ENCODE measurements at regions not wholly inside any gene's neighbourhood (a gene's known extent, or its start where the extent isn't known, plus 50 kb on each side); places are given as distances from the start of the nearest gene placed in this dataset.

DNA sequence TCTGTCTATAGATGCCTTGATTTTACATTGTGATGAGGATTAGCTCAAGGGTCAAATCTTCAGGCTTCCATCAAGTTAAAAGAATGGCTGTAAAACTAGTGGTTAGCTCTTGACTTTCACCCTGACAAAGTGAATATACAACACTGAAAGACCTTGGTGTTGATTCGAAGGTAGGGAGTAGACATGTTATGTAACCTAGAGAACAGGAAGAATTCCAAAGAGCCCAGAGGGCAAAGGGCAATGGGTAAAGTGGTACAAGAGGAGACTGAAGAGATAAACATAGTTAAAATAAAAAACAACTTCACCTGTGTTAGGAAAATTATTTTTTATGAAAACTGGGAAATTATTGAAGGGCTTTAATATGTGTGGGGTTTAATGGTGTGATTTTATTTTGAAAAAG is 833.2 kb upstream of the KLHL1 start:
- WGBS (ENCODE audit: insufficient coverage): no CpG with 5 or more reads among the region's 1 CpG
- no peaks in the 10 kb centered on the region for H3K4me1 ChIP-seq (ENCODE audit: control extremely low read depth in 1 of 4, control insufficient read depth in 4 of 4, insufficient read depth in 4 of 4, low read length in 3 of 4)
- H3K27ac ChIP-seq (ENCODE audit: insufficient read depth in 1 of 2, low read depth in 1 of 2, low read length in 2 of 2, poor library complexity in 1 of 2, severe bottlenecking in 2 of 2): no peak overlapping the region
- no peaks in the 10 kb centered on the region for H3K9me3 ChIP-seq (ENCODE audit: control extremely low read depth in 1 of 5, control insufficient read depth in 4 of 5, insufficient read depth in 2 of 5, low read depth in 1 of 5, low read length in 4 of 5)
- ChIA-PET CTCF (no interaction called here), POLR2A (no interaction called here)
- H3K36me3 ChIP-seq (ENCODE audit: control insufficient read depth in 4 of 4, insufficient read depth in 4 of 4, low read length in 3 of 4): no peaks in the 10 kb centered on the region
- no peak for DNase-seq
- no peaks in the 10 kb centered on the region for H3K27me3 ChIP-seq (replicated peaks in 2 of 5; ENCODE audit: control insufficient read depth in 4 of 5, insufficient read depth in 5 of 5, low read length in 4 of 5)
- no peak overlapping the region for H3K4me3 ChIP-seq (ENCODE audit: control insufficient read depth in 1 of 7, extremely low read depth in 1 of 7, insufficient read depth in 4 of 7, low read depth in 2 of 7, low read length in 6 of 7)

GRCh38 chr13:70938462-70938861 is 830.2 kb upstream of the KLHL1 start:
- POLR2A ChIA-PET: no interaction called here
- CTCF ChIA-PET: no interaction called here

DNA sequence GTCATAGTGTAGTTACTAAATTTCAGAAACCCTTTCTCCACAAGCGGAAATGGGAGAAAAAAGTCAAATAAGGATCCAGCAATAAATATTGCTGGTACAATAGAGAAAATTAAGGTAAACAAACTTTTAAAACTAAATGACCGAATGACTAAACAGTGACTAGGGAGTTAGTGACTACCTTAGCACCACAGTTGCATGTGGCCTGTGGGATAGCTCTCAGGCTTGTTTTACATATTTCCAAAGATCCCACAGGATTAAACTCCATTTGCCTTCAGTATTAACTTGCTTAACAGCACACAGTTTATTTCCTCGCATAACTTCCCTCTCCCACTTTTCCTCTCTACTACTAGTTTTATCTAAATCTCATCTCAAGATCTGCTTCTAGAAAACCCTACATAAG is 824.3 kb upstream of the KLHL1 start:
- H3K27ac ChIP-seq (ENCODE audit: insufficient read depth in 1 of 2, low read depth in 1 of 2, low read length in 2 of 2, poor library complexity in 1 of 2, severe bottlenecking in 2 of 2): no peak overlapping the region
- no CpG with 5 or more reads among the region's 3 CpGs for WGBS (ENCODE audit: insufficient coverage)
- H3K36me3 ChIP-seq (ENCODE audit: control insufficient read depth in 4 of 4, insufficient read depth in 4 of 4, low read length in 3 of 4): no peaks in the 10 kb centered on the region
- CTCF ChIA-PET: no interaction called here
- H3K9me3 ChIP-seq (ENCODE audit: control extremely low read depth in 1 of 5, control insufficient read depth in 4 of 5, insufficient read depth in 2 of 5, low read depth in 1 of 5, low read length in 4 of 5): no peaks in the 10 kb centered on the region
- no peaks in the 10 kb centered on the region for H3K27me3 ChIP-seq (replicated peaks in 2 of 5; ENCODE audit: control insufficient read depth in 4 of 5, insufficient read depth in 5 of 5, low read length in 4 of 5)
- no peak for DNase-seq
- POLR2A ChIA-PET: no interaction called here
- H3K4me1 ChIP-seq (ENCODE audit: control extremely low read depth in 1 of 4, control insufficient read depth in 4 of 4, insufficient read depth in 4 of 4, low read length in 3 of 4): no peaks in the 10 kb centered on the region
- H3K4me3 ChIP-seq (ENCODE audit: control insufficient read depth in 1 of 7, extremely low read depth in 1 of 7, insufficient read depth in 4 of 7, low read depth in 2 of 7, low read length in 6 of 7): no peak overlapping the region

More at GRCh38 chr13:70938462-70938861, 830.2 kb upstream of the KLHL1 start:
- no peaks in the 10 kb centered on the region for H3K9me3 ChIP-seq (ENCODE audit: control extremely low read depth in 1 of 5, control insufficient read depth in 4 of 5, insufficient read depth in 2 of 5, low read depth in 1 of 5, low read length in 4 of 5)
- no peak for DNase-seq
- WGBS (ENCODE audit: insufficient coverage): no CpG with 5 or more reads among the region's 1 CpG
- H3K4me1 ChIP-seq (ENCODE audit: control extremely low read depth in 1 of 4, control insufficient read depth in 4 of 4, insufficient read depth in 4 of 4, low read length in 3 of 4): no peaks in the 10 kb centered on the region
- H3K27me3 ChIP-seq (replicated peaks in 2 of 5; ENCODE audit: control insufficient read depth in 4 of 5, insufficient read depth in 5 of 5, low read length in 4 of 5): no peaks in the 10 kb centered on the region
- no peaks in the 10 kb centered on the region for H3K36me3 ChIP-seq (ENCODE audit: control insufficient read depth in 4 of 4, insufficient read depth in 4 of 4, low read length in 3 of 4)
- H3K4me3 ChIP-seq (ENCODE audit: control insufficient read depth in 1 of 7, extremely low read depth in 1 of 7, insufficient read depth in 4 of 7, low read depth in 2 of 7, low read length in 6 of 7): no peak overlapping the region
- no peak overlapping the region for H3K27ac ChIP-seq (ENCODE audit: insufficient read depth in 1 of 2, low read depth in 1 of 2, low read length in 2 of 2, poor library complexity in 1 of 2, severe bottlenecking in 2 of 2)

GRCh38 chr13:70923863-70924752 is 815.9 kb upstream of the KLHL1 start:
- Histone ChIP-seq H3K4me1 (ENCODE audit: control extremely low read depth in 1 of 4, control insufficient read depth in 4 of 4, insufficient read depth in 4 of 4, low read length in 3 of 4) (no peaks in the 10 kb centered on the region), H3K9me3 (ENCODE audit: control extremely low read depth in 1 of 5, control insufficient read depth in 4 of 5, insufficient read depth in 2 of 5, low read depth in 1 of 5, low read length in 4 of 5) (no peaks in the 10 kb centered on the region), H3K27me3 (replicated peaks in 2 of 5; ENCODE audit: control insufficient read depth in 4 of 5, insufficient read depth in 5 of 5, low read length in 4 of 5) (no peaks in the 10 kb centered on the region), H3K36me3 (ENCODE audit: control insufficient read depth in 4 of 4, insufficient read depth in 4 of 4, low read length in 3 of 4) (no peaks in the 10 kb centered on the region), H3K27ac (ENCODE audit: insufficient read depth in 1 of 2, low read depth in 1 of 2, low read length in 2 of 2, poor library complexity in 1 of 2, severe bottlenecking in 2 of 2) (no peak overlapping the region), H3K4me3 (ENCODE audit: control insufficient read depth in 1 of 7, extremely low read depth in 1 of 7, insufficient read depth in 4 of 7, low read depth in 2 of 7, low read length in 6 of 7) (no peak overlapping the region)
- 97% methylated on average over 31 of the region's 38 CpGs for WGBS (ENCODE audit: insufficient coverage)
- ChIA-PET POLR2A (no interaction called here), CTCF (no interaction called here)
- no peak for DNase-seq

- Histone ChIP-seq H3K4me3 (ENCODE audit: control insufficient read depth in 1 of 7, extremely low read depth in 1 of 7, insufficient read depth in 4 of 7, low read depth in 2 of 7, low read length in 6 of 7) (no peak overlapping the region), H3K4me1 (ENCODE audit: control extremely low read depth in 1 of 4, control insufficient read depth in 4 of 4, insufficient read depth in 4 of 4, low read length in 3 of 4) (no peaks in the 10 kb centered on the region), H3K36me3 (ENCODE audit: control insufficient read depth in 4 of 4, insufficient read depth in 4 of 4, low read length in 3 of 4) (no peaks in the 10 kb centered on the region), H3K9me3 (ENCODE audit: control extremely low read depth in 1 of 5, control insufficient read depth in 4 of 5, insufficient read depth in 2 of 5, low read depth in 1 of 5, low read length in 4 of 5) (no peaks in the 10 kb centered on the region), H3K27me3 (replicated peaks in 2 of 5; ENCODE audit: control insufficient read depth in 4 of 5, insufficient read depth in 5 of 5, low read length in 4 of 5) (no peaks in the 10 kb centered on the region), H3K27ac (ENCODE audit: insufficient read depth in 1 of 2, low read depth in 1 of 2, low read length in 2 of 2, poor library complexity in 1 of 2, severe bottlenecking in 2 of 2) (no peak overlapping the region)
- ChIA-PET POLR2A (no interaction called here), CTCF (no interaction called here)
- no peak for DNase-seq
- WGBS (ENCODE audit: insufficient coverage): no CpG with 5 or more reads among the region's 1 CpG
Observed at GRCh38 chr13:70911286-70911685, 803.0 kb upstream of the KLHL1 start.

DNA sequence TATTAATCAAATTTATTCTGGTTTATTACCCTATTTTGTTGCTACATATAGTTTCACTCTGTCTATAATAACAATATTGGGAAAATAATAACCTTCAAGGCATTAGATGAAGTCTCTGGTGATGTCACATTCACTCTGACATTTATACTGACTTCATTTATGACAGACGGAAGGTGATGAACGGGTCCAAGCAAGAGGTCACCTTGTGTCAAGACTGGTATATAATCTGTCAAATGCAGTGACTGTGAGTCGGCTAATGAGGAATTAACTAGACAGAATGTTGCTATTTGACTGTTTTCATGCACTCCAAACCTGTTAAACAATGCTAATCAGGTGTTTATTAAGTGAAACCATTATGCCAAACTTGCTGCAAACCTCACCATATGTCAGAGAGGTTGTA is 800.5 kb upstream of the KLHL1 start:
- Histone ChIP-seq H3K9me3 (ENCODE audit: control extremely low read depth in 1 of 5, control insufficient read depth in 4 of 5, insufficient read depth in 2 of 5, low read depth in 1 of 5, low read length in 4 of 5) (no peaks in the 10 kb centered on the region), H3K36me3 (ENCODE audit: control insufficient read depth in 4 of 4, insufficient read depth in 4 of 4, low read length in 3 of 4) (no peaks in the 10 kb centered on the region), H3K4me1 (ENCODE audit: control extremely low read depth in 1 of 4, control insufficient read depth in 4 of 4, insufficient read depth in 4 of 4, low read length in 3 of 4) (peaks cover 0 to 4% (median 2%) of the 10 kb centered on the region in 4 experiments), H3K27me3 (replicated peaks in 2 of 5; ENCODE audit: control insufficient read depth in 4 of 5, insufficient read depth in 5 of 5, low read length in 4 of 5) (no peaks in the 10 kb centered on the region), H3K27ac (ENCODE audit: insufficient read depth in 1 of 2, low read depth in 1 of 2, low read length in 2 of 2, poor library complexity in 1 of 2, severe bottlenecking in 2 of 2) (no peak overlapping the region), H3K4me3 (ENCODE audit: control insufficient read depth in 1 of 7, extremely low read depth in 1 of 7, insufficient read depth in 4 of 7, low read depth in 2 of 7, low read length in 6 of 7) (no peak overlapping the region)
- ChIA-PET CTCF (no interaction called here), POLR2A (no interaction called here)
- WGBS (ENCODE audit: insufficient coverage): 96% methylated on average over 3 of the region's 3 CpGs
- DNase-seq: no peak

DNA sequence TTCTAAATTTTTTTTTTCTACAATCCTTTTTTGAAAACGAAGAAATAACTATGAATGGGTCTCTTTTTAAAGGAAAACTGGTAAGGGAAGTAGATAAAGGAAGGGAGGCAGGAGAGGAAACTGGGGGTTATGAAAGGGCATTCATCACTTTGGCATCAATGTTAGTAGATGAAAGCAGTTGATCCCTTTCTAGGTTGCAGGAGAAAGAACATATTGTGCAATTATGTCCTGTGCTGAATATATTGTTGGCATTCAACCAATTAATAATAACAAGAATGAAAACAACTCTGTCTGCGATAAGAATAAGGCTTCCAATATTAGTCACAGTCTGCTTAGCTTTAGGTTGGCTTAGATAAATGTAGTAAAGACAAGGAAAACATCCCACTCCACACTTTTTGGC is 796.8 kb upstream of the KLHL1 start:
- no peak overlapping the region for H3K4me3 ChIP-seq (ENCODE audit: control insufficient read depth in 1 of 7, extremely low read depth in 1 of 7, insufficient read depth in 4 of 7, low read depth in 2 of 7, low read length in 6 of 7)
- peak in 2 of 3 donors; percentile 6 to 14 for DNase-seq
- no peak overlapping the region for H3K27ac ChIP-seq (ENCODE audit: insufficient read depth in 1 of 2, low read depth in 1 of 2, low read length in 2 of 2, poor library complexity in 1 of 2, severe bottlenecking in 2 of 2)
- H3K27me3 ChIP-seq (replicated peaks in 2 of 5; ENCODE audit: control insufficient read depth in 4 of 5, insufficient read depth in 5 of 5, low read length in 4 of 5): no peaks in the 10 kb centered on the region
- peaks cover 0 to 4% (median 2%) of the 10 kb centered on the region in 4 experiments for H3K4me1 ChIP-seq (ENCODE audit: control extremely low read depth in 1 of 4, control insufficient read depth in 4 of 4, insufficient read depth in 4 of 4, low read length in 3 of 4)
- no peaks in the 10 kb centered on the region for H3K36me3 ChIP-seq (ENCODE audit: control insufficient read depth in 4 of 4, insufficient read depth in 4 of 4, low read length in 3 of 4)
- CTCF ChIA-PET: interaction anchor here (1.6 kb wide), 1 partner anchor 17 kb away, joined by 4 read pairs; no protein-coding TSS in a partner anchor
- no CpG with 5 or more reads among the region's 2 CpGs for WGBS (ENCODE audit: insufficient coverage)
- H3K9me3 ChIP-seq (ENCODE audit: control extremely low read depth in 1 of 5, control insufficient read depth in 4 of 5, insufficient read depth in 2 of 5, low read depth in 1 of 5, low read length in 4 of 5): peaks cover 0 to 7% (median 0%) of the 10 kb centered on the region in 5 experiments
- POLR2A ChIA-PET: no interaction called here
